ENCODE measurements at regions not wholly inside any gene's neighbourhood (a gene's known extent, or its start where the extent isn't known, plus 50 kb on each side); places are given as distances from the start of the nearest gene placed in this dataset.

DNA sequence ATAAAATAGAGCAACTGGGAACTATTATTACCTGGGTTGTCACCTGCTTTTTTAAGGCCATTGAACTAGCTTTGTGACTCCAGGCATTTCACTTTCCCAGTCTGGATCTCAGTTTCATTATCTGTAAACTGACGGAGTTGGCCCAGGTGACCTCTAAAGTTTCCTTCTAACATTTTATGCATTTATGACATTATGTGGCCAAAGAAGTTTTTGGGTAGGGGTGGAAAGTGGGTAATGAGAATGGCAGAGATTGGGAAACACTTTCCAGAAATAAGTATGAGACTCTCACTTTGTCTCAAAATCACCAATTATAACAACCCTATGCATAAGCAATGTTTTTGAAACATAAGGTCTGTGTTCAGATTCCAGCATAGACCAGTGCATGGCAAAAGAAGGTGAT is 99.1 kb upstream of the ARHGEF3 start:
- no peak for DNase-seq

DNA sequence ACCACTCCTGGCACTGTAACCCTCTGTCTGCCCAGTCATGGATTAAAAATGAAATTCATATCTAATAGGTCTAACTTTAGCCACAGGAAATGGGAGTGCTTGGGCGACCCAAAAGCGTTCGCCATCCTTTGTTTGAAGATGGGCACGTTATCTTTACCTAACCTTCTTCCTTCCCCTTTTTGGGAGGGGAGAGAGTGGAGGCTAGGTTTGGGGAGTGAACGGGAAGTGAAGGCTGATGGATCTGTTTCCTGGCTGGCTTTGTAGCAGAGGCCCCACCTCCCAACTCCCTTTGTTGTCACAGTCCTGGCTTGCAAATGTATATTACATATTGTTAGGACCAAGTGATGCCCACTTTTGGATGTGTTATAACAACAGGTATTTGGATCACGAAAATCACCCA is 98.1 kb upstream of the ARHGEF3 start:
- no peak for DNase-seq

DNA sequence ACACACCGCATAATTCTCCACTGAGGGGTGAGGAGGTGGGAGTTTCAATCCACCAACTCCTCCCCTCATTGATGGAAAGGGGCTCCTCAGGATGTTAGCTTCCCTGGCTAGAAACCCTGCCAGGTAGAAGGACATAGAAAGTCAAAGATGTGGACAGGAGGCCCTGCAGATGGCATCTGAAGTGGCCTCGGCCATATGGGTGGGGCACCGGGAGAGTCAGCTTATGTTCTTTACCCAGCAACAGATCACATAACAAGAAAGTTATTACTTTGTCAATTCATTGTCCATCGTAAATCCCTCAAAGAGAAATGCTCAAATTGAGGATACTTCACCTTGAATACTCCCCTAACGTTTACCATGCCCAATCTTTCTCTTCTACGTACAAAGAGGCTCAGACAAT is 97.3 kb upstream of the ARHGEF3 start:
- DNase-seq, result no peak

DNA sequence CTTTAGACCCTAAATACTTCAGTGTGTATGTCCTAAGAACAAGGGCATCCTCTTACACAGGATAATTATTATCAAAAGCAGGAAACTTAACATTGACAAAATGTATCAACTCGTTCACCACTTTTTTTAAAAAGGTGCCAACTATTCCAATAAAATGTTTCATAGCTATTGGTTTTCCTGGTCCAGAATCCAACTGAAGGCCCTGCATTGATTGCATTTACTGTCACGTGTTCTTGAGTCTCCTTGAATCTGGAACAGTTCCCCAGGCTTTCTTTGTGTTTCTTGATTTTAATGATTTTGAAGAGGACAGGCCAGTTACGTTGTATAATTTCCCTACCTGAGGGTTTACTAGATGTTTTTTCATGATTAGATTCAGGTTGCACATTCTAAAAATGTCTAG is 94.6 kb upstream of the ARHGEF3 start:
- DNase-seq, result no peak

DNA sequence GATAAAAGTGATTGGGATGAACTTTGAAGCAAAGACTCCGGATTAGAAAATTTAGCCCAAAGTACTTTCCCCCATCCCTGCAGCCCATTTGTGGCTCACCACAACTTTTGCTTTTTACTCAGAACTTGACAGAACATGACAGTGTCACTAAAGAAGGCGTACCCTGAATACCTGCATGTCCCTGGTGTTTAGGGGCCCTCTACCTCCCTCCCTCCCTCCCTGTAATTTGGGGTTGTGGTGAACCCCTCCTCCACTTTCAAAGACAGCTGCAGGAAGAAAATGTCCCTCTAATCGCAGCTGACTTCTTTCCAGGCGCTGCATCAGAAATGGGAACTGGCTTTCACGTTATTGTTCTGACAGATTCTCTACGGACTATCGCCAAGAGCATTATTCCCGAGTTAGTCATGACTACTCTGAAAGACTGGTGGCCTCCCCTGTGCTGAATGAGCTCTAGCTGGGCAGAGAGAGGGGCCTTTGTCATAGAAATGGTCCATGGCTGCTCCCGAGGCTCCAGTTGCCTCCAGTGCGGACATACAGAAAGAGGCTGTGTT is 93.2 kb upstream of the ARHGEF3 start:
- peak in 39 of 56 donors; percentile 4 to 77 (median 49) for DNase-seq

DNA sequence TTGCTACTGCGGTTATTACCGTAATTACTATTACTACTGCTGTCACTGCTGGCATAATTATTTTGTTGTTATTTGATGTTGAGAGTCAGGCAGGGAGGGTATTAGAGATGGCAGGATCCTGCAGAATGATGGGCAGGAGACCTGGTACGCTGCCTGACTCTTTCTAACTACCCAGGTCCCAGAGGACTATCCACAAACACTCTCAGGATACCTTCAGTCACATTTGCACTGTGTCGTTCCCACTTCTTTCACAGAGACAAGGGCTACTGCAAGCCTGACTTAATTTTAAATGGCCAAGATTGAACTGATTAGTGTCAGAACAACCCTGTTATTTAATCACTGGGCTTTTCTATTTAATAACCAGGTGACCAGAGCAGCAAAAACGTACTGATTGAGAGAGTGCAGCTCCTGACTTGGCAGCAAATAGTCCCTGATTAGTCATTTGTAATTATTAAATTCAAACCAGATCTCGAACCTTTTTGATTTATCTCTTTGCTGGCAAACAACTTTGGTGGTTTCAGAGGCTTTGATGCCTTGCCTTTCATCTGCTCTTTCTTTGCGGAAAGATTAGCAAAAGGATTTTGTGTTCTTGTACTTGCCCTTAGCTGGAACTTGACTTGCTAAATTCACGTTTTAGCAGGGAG is 88.8 kb upstream of the ARHGEF3 start:
- no peak for DNase-seq

DNA sequence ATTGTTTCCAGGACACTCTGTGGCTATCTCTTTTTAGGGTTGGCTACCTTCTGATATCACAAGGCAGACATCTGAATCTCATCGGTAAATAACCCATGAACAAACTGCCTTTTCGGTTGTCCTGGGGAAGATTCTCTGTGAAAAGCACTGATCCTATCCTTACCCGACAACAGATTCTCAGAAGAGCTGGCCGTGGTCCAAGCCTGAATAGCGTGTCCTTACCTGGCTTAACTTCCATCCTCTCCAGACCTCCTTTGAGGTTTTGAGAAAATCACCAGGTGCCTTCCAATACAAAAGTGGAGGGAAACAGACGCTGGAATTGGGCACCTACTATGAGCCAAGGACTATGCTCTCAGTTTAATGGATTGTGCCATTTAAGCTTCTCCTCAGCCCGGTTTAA is 87.4 kb upstream of the ARHGEF3 start:
- no peak for DNase-seq

DNA sequence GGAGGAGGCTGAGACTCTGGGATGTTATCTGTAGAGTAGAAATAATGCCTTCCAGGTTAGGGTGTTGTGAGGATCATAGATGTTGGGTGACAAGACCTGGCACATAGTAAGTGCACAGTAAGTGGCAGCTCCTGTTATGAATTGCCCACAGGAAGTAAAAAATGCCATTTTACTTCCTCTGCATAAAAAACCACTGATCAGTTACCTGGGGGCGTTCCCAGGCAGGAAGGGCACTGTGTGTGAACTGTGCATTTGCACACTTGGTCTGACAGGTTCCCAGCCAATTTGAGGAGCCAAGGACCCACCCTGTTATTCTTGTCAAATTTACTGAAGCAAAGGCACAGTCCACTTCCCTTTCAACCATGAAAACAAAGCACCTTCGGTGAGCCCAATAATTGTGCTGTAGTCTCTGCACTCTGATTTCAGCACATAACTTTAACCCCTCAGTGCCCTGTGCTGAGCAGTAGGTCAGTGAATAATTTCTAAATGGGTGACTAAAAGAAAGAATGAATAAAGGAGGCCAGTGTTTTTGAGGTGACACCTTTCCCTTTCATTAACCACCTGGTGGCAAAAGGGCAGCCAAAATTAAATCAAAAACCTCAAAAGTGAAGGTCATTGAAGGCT is 85.8 kb upstream of the ARHGEF3 start:
- no peak for DNase-seq

DNA sequence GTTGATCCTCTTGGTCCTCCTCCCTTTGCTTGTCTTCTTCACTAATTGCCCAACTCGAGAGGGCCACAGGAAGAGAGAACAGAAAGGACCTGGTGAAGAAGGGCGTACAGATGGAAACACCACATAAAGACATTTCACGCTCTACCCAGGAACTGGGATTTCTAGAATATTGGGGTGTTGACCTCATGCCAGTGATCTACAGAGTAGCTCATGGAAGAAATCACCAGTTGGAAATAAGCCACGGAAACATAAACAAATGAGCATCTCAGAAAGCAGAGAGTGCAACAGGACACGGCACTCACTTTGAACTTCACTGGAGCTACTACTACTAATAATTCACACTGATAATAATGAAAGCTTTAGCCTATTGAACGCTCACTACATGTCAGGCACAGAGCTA is 84.6 kb upstream of the ARHGEF3 start:
- no peak for DNase-seq

DNA sequence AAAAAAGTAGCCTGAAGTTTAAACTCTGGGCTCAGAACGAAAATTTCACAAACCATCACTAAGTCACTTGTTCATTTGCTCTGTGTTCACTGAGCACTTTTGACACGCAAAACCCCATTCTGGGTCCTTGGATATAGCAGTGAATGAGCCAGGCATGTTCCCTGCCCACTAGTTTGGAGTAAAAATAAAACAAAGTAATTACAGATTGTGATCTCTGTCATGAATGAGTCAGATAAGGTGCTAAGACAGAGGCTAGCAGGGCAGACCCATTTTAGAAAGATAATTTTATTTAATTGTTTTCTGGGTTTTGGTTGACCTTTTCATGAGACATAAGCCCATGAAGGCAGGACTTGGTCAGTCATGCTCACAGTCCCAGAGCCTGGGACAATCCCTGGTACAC is 84.1 kb upstream of the ARHGEF3 start:
- DNase-seq, result no peak

DNA sequence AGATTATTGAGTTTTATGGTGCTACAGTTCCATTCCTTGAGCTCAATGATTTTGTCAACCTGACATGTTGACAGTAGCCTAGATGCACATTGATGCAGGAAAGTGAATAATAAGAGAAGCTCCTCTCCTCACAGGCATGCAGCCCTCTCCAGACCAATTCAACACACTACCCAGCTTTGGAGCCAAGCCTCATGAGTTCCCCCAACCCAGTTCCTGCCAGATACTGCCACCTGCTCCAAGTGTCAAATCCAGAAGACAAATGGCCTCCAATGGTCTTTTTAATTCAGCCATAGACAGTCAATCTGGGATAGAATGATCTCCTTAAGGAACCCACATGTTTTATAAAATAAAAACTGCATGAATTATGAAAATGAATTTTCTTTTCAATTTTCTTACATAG is 83.7 kb upstream of the ARHGEF3 start:
- DNase-seq, result no peak

DNA sequence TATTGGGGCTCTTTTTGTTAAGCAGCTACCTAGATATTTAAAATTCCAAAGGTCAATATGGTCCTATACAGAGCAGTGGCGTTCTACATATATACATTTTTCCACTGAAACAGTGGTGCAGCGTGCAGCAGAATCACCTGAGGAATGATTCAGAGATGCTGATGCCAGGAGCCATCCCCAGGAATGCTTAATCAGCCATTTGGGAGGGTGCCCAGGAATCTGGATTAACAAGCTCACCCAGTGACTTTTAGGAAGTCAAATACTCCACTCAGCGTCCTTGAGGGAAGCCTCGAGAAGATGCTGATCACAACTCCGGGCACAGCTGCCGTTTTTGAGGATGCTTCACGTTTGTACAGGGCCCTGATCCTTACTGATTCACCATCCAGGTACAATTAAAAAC is 82.6 kb upstream of the ARHGEF3 start:
- DNase-seq, result no peak

DNA sequence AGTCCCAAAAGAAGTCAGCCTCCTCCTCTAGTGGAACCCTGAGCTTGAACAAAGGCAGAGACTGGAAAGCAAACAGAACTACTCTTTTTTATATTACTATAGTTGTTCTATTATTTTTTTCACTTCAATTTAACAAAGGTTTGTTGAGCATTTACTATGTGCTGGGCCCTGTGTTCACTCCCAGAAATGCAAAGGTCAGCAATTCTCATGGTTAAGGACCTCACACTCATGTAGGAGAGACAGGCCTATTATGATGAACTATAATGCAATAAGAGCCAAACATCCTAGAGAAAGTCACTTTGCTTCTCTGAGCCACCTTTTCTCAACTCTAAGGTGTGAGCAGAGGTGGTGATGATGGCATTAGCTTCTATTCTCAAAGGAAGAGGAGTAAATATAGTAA is 82.1 kb upstream of the ARHGEF3 start:
- DNase-seq, result no peak

DNA sequence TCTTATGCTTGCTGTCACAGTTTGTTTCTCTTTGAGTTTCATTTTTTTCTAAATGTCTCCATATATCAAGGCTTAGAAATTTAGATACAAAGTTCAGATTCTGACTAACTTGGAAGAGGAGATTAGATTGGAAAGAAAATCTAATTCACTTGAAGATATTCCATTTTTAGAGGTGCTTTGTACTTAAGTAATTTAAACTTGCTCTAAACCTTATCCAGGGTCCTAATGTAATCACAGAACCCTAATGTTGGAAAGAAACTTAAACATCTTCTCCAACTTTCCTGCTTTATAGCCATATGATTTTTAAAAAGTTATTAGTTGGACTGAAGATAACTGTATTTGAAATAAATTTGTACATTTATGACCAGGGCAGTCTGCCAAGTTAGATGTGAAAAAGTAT is 81.1 kb upstream of the ARHGEF3 start:
- DNase-seq, result no peak

DNA sequence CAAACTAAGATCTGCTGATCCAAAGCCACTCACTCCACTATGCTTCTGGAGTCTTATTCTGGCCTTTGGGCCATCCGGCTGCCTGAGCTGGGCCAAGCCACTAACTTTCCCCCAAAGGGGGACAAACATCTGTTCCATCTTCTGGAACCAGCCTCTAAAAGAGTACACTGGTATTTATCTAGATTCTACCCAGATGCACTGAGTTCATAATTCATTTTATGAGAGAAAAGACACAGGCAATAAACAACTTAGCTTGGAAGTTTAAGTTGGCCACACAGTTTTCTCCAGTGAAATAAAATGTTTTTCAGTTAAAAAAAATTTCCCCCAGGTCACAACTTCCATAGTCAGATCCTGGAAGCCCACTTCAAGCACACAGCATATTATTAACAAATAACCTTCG is 80.1 kb upstream of the ARHGEF3 start:
- DNase-seq, result no peak

DNA sequence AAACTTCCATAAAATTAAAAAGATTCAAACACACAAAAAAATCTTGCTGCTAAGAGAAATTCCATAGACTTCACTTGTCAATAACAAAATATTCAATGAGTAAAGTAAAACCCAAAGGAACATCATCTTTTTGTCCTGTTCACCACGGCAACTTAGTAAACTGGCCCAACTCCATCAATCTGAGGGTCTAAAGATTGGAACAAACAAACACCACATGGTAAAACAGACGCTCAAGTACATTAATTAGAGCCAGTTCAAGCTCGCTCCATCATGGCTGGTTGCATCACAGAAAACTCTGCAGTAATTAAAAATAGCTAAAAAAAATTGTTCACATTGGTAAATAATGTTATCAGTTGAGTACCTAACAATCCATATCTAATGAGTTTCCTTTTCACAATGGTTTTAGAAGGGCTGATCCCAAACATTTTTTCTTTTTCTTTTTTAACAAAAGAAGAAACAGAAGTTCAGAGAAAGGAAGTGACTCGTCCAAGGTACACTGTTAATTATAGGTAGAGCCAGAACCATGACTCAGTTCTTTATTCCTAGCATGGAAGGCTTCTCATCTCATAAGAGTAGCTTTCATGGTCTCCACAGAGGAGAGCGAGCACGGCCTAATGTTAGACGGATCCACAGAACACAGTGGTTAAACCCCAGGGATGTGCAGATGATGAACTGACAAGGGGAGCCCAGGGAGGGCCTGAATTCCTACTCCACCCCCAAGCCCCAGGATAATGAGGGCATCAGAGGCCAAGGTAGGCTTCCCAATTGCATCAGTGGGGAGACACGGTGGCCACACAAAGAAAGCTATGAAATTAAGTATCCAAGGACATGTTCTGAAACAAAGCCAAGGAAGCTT is 79.2 kb upstream of the ARHGEF3 start:
- no peak for DNase-seq

DNA sequence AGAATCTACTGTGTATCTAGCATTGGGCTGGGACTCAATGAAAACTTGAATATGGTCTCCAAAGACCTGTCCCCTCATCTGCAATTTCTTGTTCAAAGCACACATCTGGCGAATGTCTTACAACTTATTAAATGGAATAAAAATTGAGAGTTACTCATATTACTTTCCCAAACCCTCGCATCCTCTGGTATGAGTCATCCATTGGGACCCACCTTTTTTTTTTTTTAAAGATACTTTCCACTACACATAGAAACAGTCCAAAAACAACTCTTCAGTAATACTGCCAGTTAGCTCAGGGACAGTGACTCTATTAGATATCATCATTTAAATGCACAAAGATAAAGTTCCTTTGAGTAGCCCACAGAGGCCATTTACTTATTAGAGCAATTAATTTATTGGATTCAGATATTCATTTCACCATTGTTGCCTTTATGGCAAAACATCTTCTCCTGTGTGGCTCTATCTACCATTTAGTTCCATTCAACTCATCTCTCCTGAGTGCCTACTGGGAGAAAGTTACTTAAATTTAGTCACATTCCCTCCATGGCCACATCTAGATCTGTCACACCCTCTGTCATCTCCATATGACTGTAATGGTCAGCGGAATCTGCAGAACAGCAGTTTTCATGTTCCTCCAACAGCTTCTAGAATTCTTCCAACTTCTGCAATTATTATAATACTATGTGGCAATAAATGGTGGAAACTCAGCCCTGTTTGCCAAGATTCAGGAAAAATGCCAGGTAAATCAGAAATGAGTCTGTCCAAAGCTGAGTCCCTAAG is 77.9 kb upstream of the ARHGEF3 start:
- DNase-seq, result no peak

DNA sequence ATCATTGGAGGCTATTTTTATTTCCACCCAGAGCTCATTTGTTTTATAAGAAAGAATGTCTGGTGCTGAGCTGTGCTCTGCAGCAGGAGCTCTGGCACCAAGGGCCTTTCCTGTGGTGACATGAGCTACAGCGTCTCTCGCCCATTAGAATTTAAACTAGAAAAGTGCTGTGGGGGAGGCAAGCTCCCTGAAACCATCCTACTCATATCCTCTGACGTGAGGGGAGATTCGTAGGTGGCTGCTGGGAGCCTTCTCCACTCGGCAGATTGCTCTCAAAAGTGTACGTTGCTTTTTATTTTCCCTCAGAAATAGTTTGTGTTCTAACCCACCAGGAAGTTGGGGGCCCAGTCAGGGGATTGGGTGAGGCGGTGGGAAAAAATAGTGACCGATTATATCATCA is 76.3 kb upstream of the ARHGEF3 start:
- peak in 5 of 56 donors; percentile 3 to 39 (median 9) for DNase-seq

DNA sequence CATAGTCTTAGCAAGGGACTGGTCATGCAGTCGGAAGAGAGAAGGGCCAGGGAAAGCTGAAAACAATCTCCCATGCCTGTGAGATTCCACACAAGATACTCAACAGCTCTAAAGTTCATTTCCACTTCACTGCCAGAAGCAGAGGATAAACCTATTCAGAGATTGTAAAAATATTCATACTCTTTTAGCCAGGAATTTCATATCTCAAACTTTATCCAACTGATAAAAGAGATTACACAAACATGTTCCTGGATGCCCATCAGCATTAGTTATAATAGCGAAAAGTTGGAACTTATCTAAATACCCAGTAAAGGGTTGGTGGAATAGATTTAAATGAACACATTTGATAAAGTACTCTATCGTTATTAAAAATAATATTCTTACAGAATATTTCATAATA is 75.2 kb upstream of the ARHGEF3 start:
- DNase-seq, result no peak

DNA sequence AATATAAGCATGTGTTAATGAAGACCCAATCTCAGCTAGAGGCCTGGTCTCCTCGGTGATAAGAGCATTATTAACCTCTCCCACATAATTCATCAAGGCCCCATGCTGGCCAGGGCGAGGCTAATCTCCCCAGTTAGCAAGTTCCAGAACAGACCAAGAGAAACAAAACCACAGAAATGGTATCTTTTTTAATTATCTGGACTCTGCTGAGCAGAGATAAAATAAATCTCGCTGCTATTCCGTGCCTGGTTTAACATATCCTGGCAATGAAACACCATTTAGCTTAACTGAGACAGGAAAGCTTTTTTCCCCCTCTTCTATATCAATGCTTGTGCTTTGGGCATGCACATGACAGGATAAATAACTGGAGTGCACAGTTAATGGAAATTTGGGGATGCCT is 72.5 kb upstream of the ARHGEF3 start:
- DNase-seq, result no peak

DNA sequence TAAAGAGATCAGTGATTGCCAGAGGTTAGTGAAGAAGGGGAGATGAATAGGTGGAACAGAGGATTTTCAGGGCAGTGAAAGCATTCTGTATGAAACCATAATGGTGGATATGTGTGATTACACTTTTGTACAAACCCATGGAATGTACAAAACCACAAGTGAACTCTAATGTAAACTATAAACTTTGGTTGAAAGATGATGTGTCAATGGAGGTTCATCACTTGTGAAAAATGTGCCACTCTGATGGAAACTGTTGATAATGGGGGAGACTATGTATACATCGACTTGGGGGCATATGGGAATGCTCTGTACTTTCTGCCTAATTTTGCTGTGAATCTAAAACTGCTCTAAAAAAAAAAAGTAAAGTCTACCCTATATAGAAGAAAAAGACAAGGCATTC is 68.7 kb upstream of the ARHGEF3 start:
- no peak for DNase-seq
